ENCODE measurements at regions not wholly inside any gene's neighbourhood (a gene's known extent, or its start where the extent isn't known, plus 50 kb on each side); places are given as distances from the start of the nearest gene placed in this dataset.

DNA sequence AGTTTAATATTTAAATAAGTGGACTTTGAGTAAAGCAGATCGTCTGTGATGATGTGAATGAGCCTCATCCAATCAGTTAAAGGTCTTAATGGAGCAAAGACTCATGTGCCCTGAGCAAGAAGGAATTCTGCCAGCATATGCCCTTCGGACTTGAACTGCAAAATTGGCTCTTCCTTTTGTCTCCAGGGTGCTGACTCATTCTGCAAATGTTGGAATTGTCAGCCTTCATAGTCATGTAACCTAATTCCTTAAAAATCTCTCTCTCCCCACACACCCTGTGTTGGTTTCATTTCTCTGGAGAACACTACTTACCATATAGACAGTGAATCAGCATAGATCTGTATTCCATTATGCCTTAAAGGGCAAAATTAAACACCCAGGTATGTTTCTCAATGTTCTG is 609.8 kb upstream of the GALNTL6 start (continued):
- no peak for TF ChIP-seq SMC3 (conservative IDR thresholded peaks at IDR 0.05; ENCODE audit: insufficient read depth, low read depth, low read length)
- TF ChIP-seq HNRNPL (IDR thresholded peaks at IDR 0.05; ENCODE audit: low read depth, low read length) = no peak

DNA sequence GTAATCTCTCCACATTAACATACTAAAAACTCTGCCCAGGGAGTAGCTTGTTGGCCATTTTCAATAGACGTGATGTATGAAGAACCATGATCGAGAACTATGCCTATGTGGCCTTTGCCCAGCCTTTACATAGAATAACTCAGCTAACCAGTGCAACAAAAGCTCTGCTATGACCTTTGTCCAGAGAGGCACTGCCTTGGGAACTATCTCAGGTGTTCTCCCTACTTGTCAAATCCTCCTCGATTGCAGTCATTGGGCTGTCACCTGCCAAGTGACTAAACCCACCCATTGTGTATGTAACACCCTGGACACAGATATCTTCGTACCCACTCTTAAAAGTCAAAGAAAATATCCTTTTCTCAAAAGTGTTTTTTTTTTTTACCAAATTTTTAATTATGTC is 610.3 kb upstream of the GALNTL6 start:
- H3K4me1 ChIP-seq (replicated peaks in 1 of 2; ENCODE audit: control insufficient read depth in 2 of 2, insufficient read depth in 2 of 2, low read length in 2 of 2) = no peaks in the 10 kb centered on the region
- no TSS peak for BruUV-seq (replicated peaks)
- 0% methylated on average over 4 of the region's 4 CpGs for WGBS (ENCODE audit: insufficient coverage, low coverage, missing lambda C conversion rate)

More for the DNA sequence above, 610.3 kb upstream of the GALNTL6 start:
- Histone ChIP-seq H3K36me3 (ENCODE audit: control insufficient read depth, insufficient read depth, low read length) (no peaks in the 10 kb centered on the region), H3K4me3 (no peak overlapping the region), H3K9me3 (replicated peaks; ENCODE audit: control insufficient read depth, insufficient read depth, low read depth, low read length) (no peaks in the 10 kb centered on the region), H4K20me1 (replicated peaks; ENCODE audit: control insufficient read depth, insufficient read depth, low read length) (no peaks in the 10 kb centered on the region), H3K9me1 (ENCODE audit: control insufficient read depth, insufficient read depth, low read length) (no peaks in the 10 kb centered on the region), H3K4me2 (ENCODE audit: insufficient read depth, low read length) (no peak overlapping the region), H3K27me3 (ENCODE audit: control insufficient read depth in 2 of 2, insufficient read depth in 2 of 2, low read length in 2 of 2) (no peaks in the 10 kb centered on the region), H3K9ac (ENCODE audit: insufficient read depth in 1 of 2, low read depth in 2 of 2, low read length in 2 of 2) (no peak overlapping the region), H2AFZ (ENCODE audit: low read depth, low read length) (no peak overlapping the region), H3K79me2 (ENCODE audit: control insufficient read depth, insufficient read depth, low read length) (no peaks in the 10 kb centered on the region), H3K27ac (ENCODE audit: extremely low read depth, low read depth, low read length) (no peak overlapping the region)
- no peak for DNase-seq (ENCODE audit: extremely low read depth in 1 of 4, low spot score in 3 of 4)
- POLR2A ChIA-PET = no interaction called here
- no peak for ATAC-seq
- CTCF ChIA-PET (ENCODE audit: low intra/inter-chr PET ratio) = no interaction called here
- intact Hi-C loops (cut with micrococcal nuclease) (no loop called here), in situ Hi-C loops (cut with MboI) (no loop called here)
- FAIRE-seq = no peak
- no peak for TF ChIP-seq ILF3 (IDR thresholded peaks at IDR 0.05; ENCODE audit: borderline replicate concordance)
- TF ChIP-seq, protein P1, sequence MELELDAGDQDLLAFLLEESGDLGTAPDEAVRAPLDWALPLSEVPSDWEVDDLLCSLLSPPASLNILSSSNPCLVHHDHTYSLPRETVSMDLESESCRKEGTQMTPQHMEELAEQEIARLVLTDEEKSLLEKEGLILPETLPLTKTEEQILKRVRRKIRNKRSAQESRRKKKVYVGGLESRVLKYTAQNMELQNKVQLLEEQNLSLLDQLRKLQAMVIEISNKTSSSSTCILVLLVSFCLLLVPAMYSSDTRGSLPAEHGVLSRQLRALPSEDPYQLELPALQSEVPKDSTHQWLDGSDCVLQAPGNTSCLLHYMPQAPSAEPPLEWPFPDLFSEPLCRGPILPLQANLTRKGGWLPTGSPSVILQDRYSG (tag; conservative IDR thresholded peaks at IDR 0.05; ENCODE audit: low read depth) = no peak
- no peak for TF ChIP-seq GTF2A2 (tag; IDR thresholded peaks at IDR 0.05)
- TF ChIP-seq HLTF (IDR thresholded peaks at IDR 0.05) = no peak
- TF ChIP-seq HNRNPH1 (optimal IDR thresholded peaks at IDR 0.05; ENCODE audit: low read depth, low read length) = no peak
- no peak for TF ChIP-seq ZNF253 (CRISPR knock-in tag; conservative IDR thresholded peaks at IDR 0.05)
- no peak for TF ChIP-seq PCBP1 (IDR thresholded peaks at IDR 0.05; ENCODE audit: low read depth, low read length, poor library complexity, severe bottlenecking)
- TF ChIP-seq, protein P2, sequence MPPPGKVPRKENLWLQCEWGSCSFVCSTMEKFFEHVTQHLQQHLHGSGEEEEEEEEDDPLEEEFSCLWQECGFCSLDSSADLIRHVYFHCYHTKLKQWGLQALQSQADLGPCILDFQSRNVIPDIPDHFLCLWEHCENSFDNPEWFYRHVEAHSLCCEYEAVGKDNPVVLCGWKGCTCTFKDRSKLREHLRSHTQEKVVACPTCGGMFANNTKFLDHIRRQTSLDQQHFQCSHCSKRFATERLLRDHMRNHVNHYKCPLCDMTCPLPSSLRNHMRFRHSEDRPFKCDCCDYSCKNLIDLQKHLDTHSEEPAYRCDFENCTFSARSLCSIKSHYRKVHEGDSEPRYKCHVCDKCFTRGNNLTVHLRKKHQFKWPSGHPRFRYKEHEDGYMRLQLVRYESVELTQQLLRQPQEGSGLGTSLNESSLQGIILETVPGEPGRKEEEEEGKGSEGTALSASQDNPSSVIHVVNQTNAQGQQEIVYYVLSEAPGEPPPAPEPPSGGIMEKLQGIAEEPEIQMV (tag; conservative IDR thresholded peaks at IDR 0.05; ENCODE audit: low read depth) = no peak

All from K562 (cell line).